ENCODE measurements at regions not wholly inside any gene's neighbourhood (a gene's known extent, or its start where the extent isn't known, plus 50 kb on each side); places are given as distances from the start of the nearest gene placed in this dataset.

DNA sequence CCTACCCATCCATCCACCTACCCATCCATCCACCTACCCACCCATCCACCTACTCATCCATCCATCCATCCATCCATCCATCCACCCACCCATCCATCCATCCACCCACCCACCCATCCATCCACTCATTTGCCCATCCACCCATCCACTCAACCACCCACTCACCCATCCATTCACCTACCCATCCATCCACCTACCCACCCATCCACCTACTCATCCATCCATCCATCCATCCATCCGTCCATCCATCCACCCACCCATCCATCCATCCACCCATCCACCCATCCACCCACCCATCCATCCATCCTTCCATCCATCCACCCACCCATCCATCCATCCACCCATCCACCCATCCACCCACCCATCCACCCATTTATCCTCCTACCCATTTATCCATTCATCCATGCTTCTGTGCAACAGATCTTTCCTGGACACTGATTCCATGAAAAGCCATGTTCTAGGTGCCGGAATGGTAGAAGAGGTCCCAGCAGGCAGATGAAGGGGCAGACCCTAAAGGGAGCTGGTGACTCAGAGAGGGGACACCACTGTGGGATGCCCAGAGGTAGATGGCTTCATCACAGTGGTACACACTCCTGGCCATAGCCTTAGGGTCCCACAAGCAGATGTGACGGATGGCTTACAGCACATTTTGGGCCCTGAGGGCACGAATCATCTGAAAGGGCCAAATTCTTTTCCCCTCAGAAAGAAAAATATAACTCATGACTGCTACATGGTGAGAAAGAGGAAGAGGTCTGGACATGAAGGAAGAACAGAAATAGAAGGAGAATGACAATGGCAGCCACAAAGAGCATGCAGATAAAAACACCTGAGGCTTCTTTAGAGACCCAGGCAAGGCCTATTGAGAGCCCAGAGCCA lies 76.0 kb downstream of the KCTD15 start:
- TF ChIP-seq, protein P1, sequence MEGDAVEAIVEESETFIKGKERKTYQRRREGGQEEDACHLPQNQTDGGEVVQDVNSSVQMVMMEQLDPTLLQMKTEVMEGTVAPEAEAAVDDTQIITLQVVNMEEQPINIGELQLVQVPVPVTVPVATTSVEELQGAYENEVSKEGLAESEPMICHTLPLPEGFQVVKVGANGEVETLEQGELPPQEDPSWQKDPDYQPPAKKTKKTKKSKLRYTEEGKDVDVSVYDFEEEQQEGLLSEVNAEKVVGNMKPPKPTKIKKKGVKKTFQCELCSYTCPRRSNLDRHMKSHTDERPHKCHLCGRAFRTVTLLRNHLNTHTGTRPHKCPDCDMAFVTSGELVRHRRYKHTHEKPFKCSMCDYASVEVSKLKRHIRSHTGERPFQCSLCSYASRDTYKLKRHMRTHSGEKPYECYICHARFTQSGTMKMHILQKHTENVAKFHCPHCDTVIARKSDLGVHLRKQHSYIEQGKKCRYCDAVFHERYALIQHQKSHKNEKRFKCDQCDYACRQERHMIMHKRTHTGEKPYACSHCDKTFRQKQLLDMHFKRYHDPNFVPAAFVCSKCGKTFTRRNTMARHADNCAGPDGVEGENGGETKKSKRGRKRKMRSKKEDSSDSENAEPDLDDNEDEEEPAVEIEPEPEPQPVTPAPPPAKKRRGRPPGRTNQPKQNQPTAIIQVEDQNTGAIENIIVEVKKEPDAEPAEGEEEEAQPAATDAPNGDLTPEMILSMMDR (conservative IDR thresholded peaks at IDR 0.05; ENCODE audit: low read depth in 2 of 2): no peak
- TF ChIP-seq, protein P2, sequence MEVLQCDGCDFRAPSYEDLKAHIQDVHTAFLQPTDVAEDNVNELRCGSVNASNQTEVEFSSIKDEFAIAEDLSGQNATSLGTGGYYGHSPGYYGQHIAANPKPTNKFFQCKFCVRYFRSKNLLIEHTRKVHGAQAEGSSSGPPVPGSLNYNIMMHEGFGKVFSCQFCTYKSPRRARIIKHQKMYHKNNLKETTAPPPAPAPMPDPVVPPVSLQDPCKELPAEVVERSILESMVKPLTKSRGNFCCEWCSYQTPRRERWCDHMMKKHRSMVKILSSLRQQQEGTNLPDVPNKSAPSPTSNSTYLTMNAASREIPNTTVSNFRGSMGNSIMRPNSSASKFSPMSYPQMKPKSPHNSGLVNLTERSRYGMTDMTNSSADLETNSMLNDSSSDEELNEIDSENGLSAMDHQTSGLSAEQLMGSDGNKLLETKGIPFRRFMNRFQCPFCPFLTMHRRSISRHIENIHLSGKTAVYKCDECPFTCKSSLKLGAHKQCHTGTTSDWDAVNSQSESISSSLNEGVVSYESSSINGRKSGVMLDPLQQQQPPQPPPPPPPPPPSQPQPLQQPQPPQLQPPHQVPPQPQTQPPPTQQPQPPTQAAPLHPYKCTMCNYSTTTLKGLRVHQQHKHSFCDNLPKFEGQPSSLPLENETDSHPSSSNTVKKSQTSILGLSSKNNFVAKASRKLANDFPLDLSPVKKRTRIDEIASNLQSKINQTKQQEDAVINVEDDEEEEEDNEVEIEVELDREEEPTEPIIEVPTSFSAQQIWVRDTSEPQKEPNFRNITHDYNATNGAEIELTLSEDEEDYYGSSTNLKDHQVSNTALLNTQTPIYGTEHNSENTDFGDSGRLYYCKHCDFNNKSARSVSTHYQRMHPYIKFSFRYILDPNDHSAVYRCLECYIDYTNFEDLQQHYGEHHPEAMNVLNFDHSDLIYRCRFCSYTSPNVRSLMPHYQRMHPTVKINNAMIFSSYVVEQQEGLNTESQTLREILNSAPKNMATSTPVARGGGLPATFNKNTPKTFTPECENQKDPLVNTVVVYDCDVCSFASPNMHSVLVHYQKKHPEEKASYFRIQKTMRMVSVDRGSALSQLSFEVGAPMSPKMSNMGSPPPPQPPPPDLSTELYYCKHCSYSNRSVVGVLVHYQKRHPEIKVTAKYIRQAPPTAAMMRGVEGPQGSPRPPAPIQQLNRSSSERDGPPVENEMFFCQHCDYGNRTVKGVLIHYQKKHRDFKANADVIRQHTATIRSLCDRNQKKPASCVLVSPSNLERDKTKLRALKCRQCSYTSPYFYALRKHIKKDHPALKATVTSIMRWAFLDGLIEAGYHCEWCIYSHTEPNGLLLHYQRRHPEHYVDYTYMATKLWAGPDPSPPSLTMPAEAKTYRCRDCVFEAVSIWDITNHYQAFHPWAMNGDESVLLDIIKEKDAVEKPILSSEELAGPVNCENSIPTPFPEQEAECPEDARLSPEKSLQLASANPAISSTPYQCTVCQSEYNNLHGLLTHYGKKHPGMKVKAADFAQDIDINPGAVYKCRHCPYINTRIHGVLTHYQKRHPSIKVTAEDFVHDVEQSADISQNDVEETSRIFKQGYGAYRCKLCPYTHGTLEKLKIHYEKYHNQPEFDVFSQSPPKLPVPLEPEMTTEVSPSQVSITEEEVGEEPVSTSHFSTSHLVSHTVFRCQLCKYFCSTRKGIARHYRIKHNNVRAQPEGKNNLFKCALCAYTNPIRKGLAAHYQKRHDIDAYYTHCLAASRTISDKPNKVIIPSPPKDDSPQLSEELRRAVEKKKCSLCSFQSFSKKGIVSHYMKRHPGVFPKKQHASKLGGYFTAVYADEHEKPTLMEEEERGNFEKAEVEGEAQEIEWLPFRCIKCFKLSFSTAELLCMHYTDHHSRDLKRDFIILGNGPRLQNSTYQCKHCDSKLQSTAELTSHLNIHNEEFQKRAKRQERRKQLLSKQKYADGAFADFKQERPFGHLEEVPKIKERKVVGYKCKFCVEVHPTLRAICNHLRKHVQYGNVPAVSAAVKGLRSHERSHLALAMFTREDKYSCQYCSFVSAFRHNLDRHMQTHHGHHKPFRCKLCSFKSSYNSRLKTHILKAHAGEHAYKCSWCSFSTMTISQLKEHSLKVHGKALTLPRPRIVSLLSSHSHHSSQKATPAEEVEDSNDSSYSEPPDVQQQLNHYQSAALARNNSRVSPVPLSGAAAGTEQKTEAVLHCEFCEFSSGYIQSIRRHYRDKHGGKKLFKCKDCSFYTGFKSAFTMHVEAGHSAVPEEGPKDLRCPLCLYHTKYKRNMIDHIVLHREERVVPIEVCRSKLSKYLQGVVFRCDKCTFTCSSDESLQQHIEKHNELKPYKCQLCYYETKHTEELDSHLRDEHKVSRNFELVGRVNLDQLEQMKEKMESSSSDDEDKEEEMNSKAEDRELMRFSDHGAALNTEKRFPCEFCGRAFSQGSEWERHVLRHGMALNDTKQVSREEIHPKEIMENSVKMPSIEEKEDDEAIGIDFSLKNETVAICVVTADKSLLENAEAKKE (CRISPR knock-in tag; IDR thresholded peaks at IDR 0.05): no peak
- TF ChIP-seq EZH2 (IDR thresholded peaks at IDR 0.05; ENCODE audit: low read depth, unreplicated experiment): no peak
- no peak for TF ChIP-seq POLR2AphosphoS5 (IDR thresholded peaks at IDR 0.05; ENCODE audit: low read depth)
- no peak for TF ChIP-seq CREB1 (CRISPR knock-in tag; IDR thresholded peaks at IDR 0.05; ENCODE audit: low read depth)
- no peak for TF ChIP-seq EZH2phosphoT487 (IDR thresholded peaks at IDR 0.05; ENCODE audit: unreplicated experiment)
- TF ChIP-seq, protein P3, sequence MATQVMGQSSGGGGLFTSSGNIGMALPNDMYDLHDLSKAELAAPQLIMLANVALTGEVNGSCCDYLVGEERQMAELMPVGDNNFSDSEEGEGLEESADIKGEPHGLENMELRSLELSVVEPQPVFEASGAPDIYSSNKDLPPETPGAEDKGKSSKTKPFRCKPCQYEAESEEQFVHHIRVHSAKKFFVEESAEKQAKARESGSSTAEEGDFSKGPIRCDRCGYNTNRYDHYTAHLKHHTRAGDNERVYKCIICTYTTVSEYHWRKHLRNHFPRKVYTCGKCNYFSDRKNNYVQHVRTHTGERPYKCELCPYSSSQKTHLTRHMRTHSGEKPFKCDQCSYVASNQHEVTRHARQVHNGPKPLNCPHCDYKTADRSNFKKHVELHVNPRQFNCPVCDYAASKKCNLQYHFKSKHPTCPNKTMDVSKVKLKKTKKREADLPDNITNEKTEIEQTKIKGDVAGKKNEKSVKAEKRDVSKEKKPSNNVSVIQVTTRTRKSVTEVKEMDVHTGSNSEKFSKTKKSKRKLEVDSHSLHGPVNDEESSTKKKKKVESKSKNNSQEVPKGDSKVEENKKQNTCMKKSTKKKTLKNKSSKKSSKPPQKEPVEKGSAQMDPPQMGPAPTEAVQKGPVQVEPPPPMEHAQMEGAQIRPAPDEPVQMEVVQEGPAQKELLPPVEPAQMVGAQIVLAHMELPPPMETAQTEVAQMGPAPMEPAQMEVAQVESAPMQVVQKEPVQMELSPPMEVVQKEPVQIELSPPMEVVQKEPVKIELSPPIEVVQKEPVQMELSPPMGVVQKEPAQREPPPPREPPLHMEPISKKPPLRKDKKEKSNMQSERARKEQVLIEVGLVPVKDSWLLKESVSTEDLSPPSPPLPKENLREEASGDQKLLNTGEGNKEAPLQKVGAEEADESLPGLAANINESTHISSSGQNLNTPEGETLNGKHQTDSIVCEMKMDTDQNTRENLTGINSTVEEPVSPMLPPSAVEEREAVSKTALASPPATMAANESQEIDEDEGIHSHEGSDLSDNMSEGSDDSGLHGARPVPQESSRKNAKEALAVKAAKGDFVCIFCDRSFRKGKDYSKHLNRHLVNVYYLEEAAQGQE (IDR thresholded peaks at IDR 0.05; ENCODE audit: unreplicated experiment): no peak

Measured in GM23338 (cell line).